Liver (tissue), 3 donors: ENCODE measurements at regions not wholly inside any gene's neighbourhood (a gene's known extent, or its start where the extent isn't known, plus 50 kb on each side); places are given as distances from the start of the nearest gene placed in this dataset.

Experiments
- EGR1 ChIP-seq, 2 donors: IDR thresholded peaks; 2 replicates each; pipeline ENCODE4 v1.6.1; 2016 to 2018; ENCODE audit warnings: antibody characterized with exemption in 2 of 2, low read depth in 2 of 2
- FOXA1 ChIP-seq: IDR thresholded peaks from 2 replicates; pipeline ENCODE4 v1.6.1; 2016; ENCODE audit warnings: antibody characterized with exemption
- HNF4G ChIP-seq: IDR thresholded peaks from 2 replicates; pipeline ENCODE4 v1.6.1; 2016; ENCODE audit warnings: antibody characterized with exemption
- JUND ChIP-seq, 2 donors: IDR thresholded peaks; 2 replicates each; pipeline ENCODE4 v1.6.1; 2016; ENCODE audit warnings: antibody characterized with exemption in 2 of 2
- RXRA ChIP-seq, 2 donors: IDR thresholded peaks; 2 replicates each; pipeline ENCODE4 v1.6.1; 2017 to 2018; ENCODE audit warnings: antibody characterized with exemption in 2 of 2, mild to moderate bottlenecking in 1 of 2
- TAF1 ChIP-seq: conservative IDR thresholded peaks from 2 replicates; pipeline ENCODE4 v1.6.1; 2016; ENCODE audit warnings: antibody characterized with exemption, mild to moderate bottlenecking
- YY1 ChIP-seq: IDR thresholded peaks from 2 replicates; pipeline ENCODE4 v1.6.1; 2016; ENCODE audit warnings: antibody characterized with exemption, mild to moderate bottlenecking
- TF ChIP-seq, protein P1 (sequence below): fragments of 150-350 bp; IDR thresholded peaks from 2 replicates; pipeline ENCODE4 v1.5.1; 2017; ENCODE audit warnings: improper control_type of control experiment, low read depth, low read length; ENCODE audit not compliant: missing input control
- TF ChIP-seq, protein P2 (sequence below): IDR thresholded peaks from 2 replicates; pipeline ENCODE4 v1.6.1; 2016; ENCODE audit warnings: antibody characterized with exemption
- TF ChIP-seq, protein P3 (sequence below): IDR thresholded peaks from 2 replicates; pipeline ENCODE4 v1.6.1; 2016; ENCODE audit warnings: antibody characterized with exemption
- TF ChIP-seq, protein P4 (sequence below): IDR thresholded peaks from 2 replicates; pipeline ENCODE4 v1.6.1; 2016; ENCODE audit warnings: antibody characterized with exemption
- TF ChIP-seq, protein P5 (sequence below): IDR thresholded peaks from 2 replicates; pipeline ENCODE4 v1.6.1; 2016; ENCODE audit warnings: antibody characterized with exemption, mild to moderate bottlenecking
- donor health status: healthy.
- donor health status: healthy.

DNA sequence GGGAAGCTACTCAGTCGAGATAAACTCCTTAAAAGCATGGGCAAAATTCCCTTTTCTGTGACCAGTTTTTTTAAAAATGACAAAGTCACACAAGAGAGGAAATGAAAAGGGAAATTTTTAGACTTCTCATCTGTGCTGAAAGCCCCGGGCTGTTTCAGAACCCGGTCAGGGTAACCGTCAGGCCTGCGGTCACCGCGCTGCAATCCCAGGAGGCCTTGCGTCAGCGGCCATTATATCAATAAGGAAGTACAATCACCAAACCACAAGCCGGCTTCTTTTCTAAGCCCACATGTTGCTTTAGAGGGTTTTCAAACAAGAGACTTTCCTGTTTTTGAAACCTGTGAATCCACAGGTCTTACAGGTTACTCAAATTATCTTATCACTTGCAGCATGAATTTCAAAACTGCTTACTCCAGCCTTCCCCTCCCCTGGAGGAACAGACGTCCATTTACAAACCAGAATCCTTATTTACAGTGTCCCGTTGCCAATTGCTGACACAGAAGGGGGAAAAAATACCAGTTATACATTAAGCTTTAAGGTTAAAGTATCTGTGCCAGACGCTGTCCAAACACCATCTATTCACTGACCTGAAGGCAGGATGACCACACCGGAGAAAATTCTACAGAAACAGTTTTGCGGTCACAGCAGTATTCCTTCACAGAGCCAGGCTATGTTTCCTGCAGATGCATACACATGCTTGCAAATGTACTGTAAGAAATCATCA, 165.3 kb downstream of the TOMM20 start:
- TF ChIP-seq, protein P1, sequence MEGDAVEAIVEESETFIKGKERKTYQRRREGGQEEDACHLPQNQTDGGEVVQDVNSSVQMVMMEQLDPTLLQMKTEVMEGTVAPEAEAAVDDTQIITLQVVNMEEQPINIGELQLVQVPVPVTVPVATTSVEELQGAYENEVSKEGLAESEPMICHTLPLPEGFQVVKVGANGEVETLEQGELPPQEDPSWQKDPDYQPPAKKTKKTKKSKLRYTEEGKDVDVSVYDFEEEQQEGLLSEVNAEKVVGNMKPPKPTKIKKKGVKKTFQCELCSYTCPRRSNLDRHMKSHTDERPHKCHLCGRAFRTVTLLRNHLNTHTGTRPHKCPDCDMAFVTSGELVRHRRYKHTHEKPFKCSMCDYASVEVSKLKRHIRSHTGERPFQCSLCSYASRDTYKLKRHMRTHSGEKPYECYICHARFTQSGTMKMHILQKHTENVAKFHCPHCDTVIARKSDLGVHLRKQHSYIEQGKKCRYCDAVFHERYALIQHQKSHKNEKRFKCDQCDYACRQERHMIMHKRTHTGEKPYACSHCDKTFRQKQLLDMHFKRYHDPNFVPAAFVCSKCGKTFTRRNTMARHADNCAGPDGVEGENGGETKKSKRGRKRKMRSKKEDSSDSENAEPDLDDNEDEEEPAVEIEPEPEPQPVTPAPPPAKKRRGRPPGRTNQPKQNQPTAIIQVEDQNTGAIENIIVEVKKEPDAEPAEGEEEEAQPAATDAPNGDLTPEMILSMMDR = no peak
- TF ChIP-seq YY1 (peak; percentile 94), FOXA1 (peak; percentile 60), JUND (IDR thresholded peaks at IDR 0.05) (peak; percentile 21 to 44), RXRA (IDR thresholded peaks at IDR 0.05) (peak; percentile 65 to 74), HNF4G (no peak), EGR1 (IDR thresholded peaks at IDR 0.05; ENCODE audit: low read depth in 2 of 2) (no peak), TAF1 (peak; percentile 24)
- TF ChIP-seq, protein P2, sequence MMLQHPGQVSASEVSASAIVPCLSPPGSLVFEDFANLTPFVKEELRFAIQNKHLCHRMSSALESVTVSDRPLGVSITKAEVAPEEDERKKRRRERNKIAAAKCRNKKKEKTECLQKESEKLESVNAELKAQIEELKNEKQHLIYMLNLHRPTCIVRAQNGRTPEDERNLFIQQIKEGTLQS = peak; percentile 65
- TF ChIP-seq, protein P3, sequence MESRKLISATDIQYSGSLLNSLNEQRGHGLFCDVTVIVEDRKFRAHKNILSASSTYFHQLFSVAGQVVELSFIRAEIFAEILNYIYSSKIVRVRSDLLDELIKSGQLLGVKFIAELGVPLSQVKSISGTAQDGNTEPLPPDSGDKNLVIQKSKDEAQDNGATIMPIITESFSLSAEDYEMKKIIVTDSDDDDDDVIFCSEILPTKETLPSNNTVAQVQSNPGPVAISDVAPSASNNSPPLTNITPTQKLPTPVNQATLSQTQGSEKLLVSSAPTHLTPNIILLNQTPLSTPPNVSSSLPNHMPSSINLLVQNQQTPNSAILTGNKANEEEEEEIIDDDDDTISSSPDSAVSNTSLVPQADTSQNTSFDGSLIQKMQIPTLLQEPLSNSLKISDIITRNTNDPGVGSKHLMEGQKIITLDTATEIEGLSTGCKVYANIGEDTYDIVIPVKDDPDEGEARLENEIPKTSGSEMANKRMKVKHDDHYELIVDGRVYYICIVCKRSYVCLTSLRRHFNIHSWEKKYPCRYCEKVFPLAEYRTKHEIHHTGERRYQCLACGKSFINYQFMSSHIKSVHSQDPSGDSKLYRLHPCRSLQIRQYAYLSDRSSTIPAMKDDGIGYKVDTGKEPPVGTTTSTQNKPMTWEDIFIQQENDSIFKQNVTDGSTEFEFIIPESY = peak; percentile 23
- TF ChIP-seq, protein P4, sequence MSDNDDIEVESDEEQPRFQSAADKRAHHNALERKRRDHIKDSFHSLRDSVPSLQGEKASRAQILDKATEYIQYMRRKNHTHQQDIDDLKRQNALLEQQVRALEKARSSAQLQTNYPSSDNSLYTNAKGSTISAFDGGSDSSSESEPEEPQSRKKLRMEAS = peak; percentile 54
- TF ChIP-seq, protein P5, sequence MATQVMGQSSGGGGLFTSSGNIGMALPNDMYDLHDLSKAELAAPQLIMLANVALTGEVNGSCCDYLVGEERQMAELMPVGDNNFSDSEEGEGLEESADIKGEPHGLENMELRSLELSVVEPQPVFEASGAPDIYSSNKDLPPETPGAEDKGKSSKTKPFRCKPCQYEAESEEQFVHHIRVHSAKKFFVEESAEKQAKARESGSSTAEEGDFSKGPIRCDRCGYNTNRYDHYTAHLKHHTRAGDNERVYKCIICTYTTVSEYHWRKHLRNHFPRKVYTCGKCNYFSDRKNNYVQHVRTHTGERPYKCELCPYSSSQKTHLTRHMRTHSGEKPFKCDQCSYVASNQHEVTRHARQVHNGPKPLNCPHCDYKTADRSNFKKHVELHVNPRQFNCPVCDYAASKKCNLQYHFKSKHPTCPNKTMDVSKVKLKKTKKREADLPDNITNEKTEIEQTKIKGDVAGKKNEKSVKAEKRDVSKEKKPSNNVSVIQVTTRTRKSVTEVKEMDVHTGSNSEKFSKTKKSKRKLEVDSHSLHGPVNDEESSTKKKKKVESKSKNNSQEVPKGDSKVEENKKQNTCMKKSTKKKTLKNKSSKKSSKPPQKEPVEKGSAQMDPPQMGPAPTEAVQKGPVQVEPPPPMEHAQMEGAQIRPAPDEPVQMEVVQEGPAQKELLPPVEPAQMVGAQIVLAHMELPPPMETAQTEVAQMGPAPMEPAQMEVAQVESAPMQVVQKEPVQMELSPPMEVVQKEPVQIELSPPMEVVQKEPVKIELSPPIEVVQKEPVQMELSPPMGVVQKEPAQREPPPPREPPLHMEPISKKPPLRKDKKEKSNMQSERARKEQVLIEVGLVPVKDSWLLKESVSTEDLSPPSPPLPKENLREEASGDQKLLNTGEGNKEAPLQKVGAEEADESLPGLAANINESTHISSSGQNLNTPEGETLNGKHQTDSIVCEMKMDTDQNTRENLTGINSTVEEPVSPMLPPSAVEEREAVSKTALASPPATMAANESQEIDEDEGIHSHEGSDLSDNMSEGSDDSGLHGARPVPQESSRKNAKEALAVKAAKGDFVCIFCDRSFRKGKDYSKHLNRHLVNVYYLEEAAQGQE = no peak
